ENCODE measurements at regions not wholly inside any gene's neighbourhood (a gene's known extent, or its start where the extent isn't known, plus 50 kb on each side); places are given as distances from the start of the nearest gene placed in this dataset.

GRCh38 chr12:5203274-5203673 lies 159.6 kb downstream of the KCNA5 start:
- TF ChIP-seq, protein P1, sequence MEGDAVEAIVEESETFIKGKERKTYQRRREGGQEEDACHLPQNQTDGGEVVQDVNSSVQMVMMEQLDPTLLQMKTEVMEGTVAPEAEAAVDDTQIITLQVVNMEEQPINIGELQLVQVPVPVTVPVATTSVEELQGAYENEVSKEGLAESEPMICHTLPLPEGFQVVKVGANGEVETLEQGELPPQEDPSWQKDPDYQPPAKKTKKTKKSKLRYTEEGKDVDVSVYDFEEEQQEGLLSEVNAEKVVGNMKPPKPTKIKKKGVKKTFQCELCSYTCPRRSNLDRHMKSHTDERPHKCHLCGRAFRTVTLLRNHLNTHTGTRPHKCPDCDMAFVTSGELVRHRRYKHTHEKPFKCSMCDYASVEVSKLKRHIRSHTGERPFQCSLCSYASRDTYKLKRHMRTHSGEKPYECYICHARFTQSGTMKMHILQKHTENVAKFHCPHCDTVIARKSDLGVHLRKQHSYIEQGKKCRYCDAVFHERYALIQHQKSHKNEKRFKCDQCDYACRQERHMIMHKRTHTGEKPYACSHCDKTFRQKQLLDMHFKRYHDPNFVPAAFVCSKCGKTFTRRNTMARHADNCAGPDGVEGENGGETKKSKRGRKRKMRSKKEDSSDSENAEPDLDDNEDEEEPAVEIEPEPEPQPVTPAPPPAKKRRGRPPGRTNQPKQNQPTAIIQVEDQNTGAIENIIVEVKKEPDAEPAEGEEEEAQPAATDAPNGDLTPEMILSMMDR (IDR thresholded peaks at IDR 0.05 in 2 of 3, conservative IDR thresholded peaks at IDR 0.05 in 1 of 3; ENCODE audit: control insufficient read depth in 2 of 3, extremely low read depth in 1 of 3, insufficient read depth in 1 of 3, low read depth in 3 of 3, low read length in 3 of 3): no peak
- TF ChIP-seq POLR2A (IDR thresholded peaks at IDR 0.05; ENCODE audit: low read depth, low read length): no peak
- no peak for TF ChIP-seq FOXK2 (IDR thresholded peaks at IDR 0.05)
- TF ChIP-seq CBX3 (IDR thresholded peaks at IDR 0.05; ENCODE audit: borderline replicate concordance, low read depth): no peak
- TF ChIP-seq KAT2A (conservative IDR thresholded peaks at IDR 0.05; ENCODE audit: control insufficient read depth, low read depth, low read length): no peak
- no peak for TF ChIP-seq FOXM1 (IDR thresholded peaks at IDR 0.05; ENCODE audit: low read depth, low read length)
- TF ChIP-seq EZH2 (IDR thresholded peaks at IDR 0.05; ENCODE audit: borderline replicate concordance, control insufficient read depth, low read depth, low read length): no peak
- TF ChIP-seq SP1 (IDR thresholded peaks at IDR 0.05; ENCODE audit: low read depth, low read length): no peak
- TF ChIP-seq ZNF24 (IDR thresholded peaks at IDR 0.05): no peak
- TF ChIP-seq NRF1 (conservative IDR thresholded peaks at IDR 0.05; ENCODE audit: low read depth, low read length): no peak

Data from GM12878 (cell line).